ENCODE measurements at regions not wholly inside any gene's neighbourhood (a gene's known extent, or its start where the extent isn't known, plus 50 kb on each side); places are given as distances from the start of the nearest gene placed in this dataset.

DNA sequence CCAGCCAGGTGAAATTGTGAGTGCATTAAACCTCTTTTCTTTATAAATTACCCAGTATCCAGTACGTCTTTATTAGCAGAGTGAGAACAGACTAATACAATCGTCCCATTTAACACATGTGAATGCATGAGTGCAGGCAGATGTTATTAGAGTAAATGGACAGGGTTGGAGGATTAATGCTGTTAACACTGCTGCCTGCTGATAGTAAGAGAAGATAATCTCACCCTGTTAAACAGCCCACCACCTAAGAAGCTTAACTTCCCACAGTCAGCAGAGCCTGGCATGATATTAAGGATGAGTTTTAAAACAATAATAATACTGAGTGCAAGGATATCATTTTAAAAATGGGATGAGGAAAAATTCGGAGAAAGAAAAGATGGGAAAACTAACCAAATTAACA, 181.4 kb upstream of the LHX8 start:
- no peak overlapping the region for H3K9ac ChIP-seq (ENCODE audit: low read length)
- DNase-seq (no peak), ATAC-seq (ENCODE audit: low read depth) (no peak)
- no peak overlapping the region for H3K4me2 ChIP-seq (replicated peaks; ENCODE audit: low read depth, low read length, poor library complexity, severe bottlenecking)
- no peak overlapping the region for H3K4me3 ChIP-seq (ENCODE audit: control extremely low read depth in 1 of 5, extremely low read depth in 1 of 5, insufficient read depth in 1 of 5, low read depth in 2 of 5, low read length in 4 of 5)
- Mint-ChIP-seq H3K27ac (no peak overlapping the region), H3K4me3 (no peak overlapping the region), H3K9me3 (ENCODE audit: insufficient read depth) (no peaks in the 10 kb centered on the region), H3K4me1 (no peaks in the 10 kb centered on the region), H3K27me3 (no peaks in the 10 kb centered on the region)
- ChIA-PET POLR2A (no interaction called here), CTCF (no interaction called here)
- H3K79me2 ChIP-seq (ENCODE audit: control insufficient read depth, insufficient read depth, low read length): no peaks in the 10 kb centered on the region
- intact Hi-C loops (cut with micrococcal nuclease): no loop called here
- no CpG with 5 or more reads among the region's 3 CpGs for WGBS (ENCODE audit: insufficient coverage)
- H3K27me3 ChIP-seq (replicated peaks in 1 of 4; ENCODE audit: control extremely low read depth in 1 of 4, control insufficient read depth in 3 of 4, insufficient read depth in 4 of 4, low read length in 3 of 4): no peaks in the 10 kb centered on the region
- TF ChIP-seq, protein P1, sequence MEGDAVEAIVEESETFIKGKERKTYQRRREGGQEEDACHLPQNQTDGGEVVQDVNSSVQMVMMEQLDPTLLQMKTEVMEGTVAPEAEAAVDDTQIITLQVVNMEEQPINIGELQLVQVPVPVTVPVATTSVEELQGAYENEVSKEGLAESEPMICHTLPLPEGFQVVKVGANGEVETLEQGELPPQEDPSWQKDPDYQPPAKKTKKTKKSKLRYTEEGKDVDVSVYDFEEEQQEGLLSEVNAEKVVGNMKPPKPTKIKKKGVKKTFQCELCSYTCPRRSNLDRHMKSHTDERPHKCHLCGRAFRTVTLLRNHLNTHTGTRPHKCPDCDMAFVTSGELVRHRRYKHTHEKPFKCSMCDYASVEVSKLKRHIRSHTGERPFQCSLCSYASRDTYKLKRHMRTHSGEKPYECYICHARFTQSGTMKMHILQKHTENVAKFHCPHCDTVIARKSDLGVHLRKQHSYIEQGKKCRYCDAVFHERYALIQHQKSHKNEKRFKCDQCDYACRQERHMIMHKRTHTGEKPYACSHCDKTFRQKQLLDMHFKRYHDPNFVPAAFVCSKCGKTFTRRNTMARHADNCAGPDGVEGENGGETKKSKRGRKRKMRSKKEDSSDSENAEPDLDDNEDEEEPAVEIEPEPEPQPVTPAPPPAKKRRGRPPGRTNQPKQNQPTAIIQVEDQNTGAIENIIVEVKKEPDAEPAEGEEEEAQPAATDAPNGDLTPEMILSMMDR (IDR thresholded peaks at IDR 0.05): no peak
- no peak for TF ChIP-seq EZH2 (IDR thresholded peaks at IDR 0.05; ENCODE audit: borderline replicate concordance, insufficient read depth, low read depth, low read length, poor library complexity, severe bottlenecking)
- H3K4me1 ChIP-seq (ENCODE audit: control insufficient read depth in 2 of 2, insufficient read depth in 2 of 2, low read length in 2 of 2): no peaks in the 10 kb centered on the region
- H4K20me1 ChIP-seq (ENCODE audit: control insufficient read depth, insufficient read depth, low read length, poor library complexity, severe bottlenecking): no peaks in the 10 kb centered on the region
- no peaks in the 10 kb centered on the region for H3K36me3 ChIP-seq (replicated peaks in 1 of 2; ENCODE audit: control extremely low read depth in 1 of 2, control insufficient read depth in 1 of 2, extremely low read depth in 1 of 2, insufficient read depth in 2 of 2, low read length in 1 of 2)
- no peaks in the 10 kb centered on the region for H3K9me3 ChIP-seq (ENCODE audit: control extremely low read depth in 1 of 3, control insufficient read depth in 2 of 3, insufficient read depth in 1 of 3, low read length in 2 of 3)
- no peak overlapping the region for H3K27ac ChIP-seq (ENCODE audit: low read length in 2 of 2)
- H2AFZ ChIP-seq (ENCODE audit: insufficient read depth, low read depth, low read length, poor library complexity, severe bottlenecking): no peak overlapping the region

DNA sequence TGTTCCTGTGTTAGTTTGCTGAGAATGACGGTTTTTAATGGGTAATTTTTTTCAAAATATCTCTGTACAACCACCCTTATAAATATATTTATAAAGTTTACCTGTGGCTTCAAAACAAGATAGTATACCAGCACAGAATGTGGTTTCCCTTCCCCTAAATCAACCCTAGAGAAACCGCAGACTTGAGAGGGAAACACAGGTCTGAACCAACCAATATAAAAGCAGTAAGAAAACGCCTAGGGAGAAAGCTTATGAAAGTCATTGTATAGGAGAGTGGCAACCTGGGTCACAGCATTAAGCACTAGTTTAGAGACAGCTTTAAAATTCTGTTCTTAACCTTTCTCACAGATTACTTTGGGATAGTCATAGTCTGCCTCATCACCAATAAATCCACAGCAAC, 180.6 kb upstream of the LHX8 start:
- H3K27ac Mint-ChIP-seq: no peak overlapping the region
- Histone ChIP-seq H3K4me1 (ENCODE audit: control insufficient read depth in 2 of 2, insufficient read depth in 2 of 2, low read length in 2 of 2) (no peaks in the 10 kb centered on the region), H3K27ac (ENCODE audit: low read length in 2 of 2) (no peak overlapping the region), H4K20me1 (ENCODE audit: control insufficient read depth, insufficient read depth, low read length, poor library complexity, severe bottlenecking) (no peaks in the 10 kb centered on the region), H3K9me3 (ENCODE audit: control extremely low read depth in 1 of 3, control insufficient read depth in 2 of 3, insufficient read depth in 1 of 3, low read length in 2 of 3) (no peaks in the 10 kb centered on the region), H2AFZ (ENCODE audit: insufficient read depth, low read depth, low read length, poor library complexity, severe bottlenecking) (no peak overlapping the region), H3K9ac (ENCODE audit: low read length) (no peak overlapping the region), H3K4me2 (replicated peaks; ENCODE audit: low read depth, low read length, poor library complexity, severe bottlenecking) (no peak overlapping the region), H3K27me3 (replicated peaks in 1 of 4; ENCODE audit: control extremely low read depth in 1 of 4, control insufficient read depth in 3 of 4, insufficient read depth in 4 of 4, low read length in 3 of 4) (no peaks in the 10 kb centered on the region), H3K36me3 (replicated peaks in 1 of 2; ENCODE audit: control extremely low read depth in 1 of 2, control insufficient read depth in 1 of 2, extremely low read depth in 1 of 2, insufficient read depth in 2 of 2, low read length in 1 of 2) (no peaks in the 10 kb centered on the region), H3K79me2 (ENCODE audit: control insufficient read depth, insufficient read depth, low read length) (no peaks in the 10 kb centered on the region), H3K4me3 (ENCODE audit: control extremely low read depth in 1 of 5, extremely low read depth in 1 of 5, insufficient read depth in 1 of 5, low read depth in 2 of 5, low read length in 4 of 5) (no peak overlapping the region)
- intact Hi-C loops (cut with micrococcal nuclease): no loop called here
- ChIA-PET CTCF (no interaction called here), POLR2A (no interaction called here)
- H3K4me1 Mint-ChIP-seq: no peaks in the 10 kb centered on the region
- no peaks in the 10 kb centered on the region for H3K27me3 Mint-ChIP-seq
- DNase-seq: no peak
- H3K4me3 Mint-ChIP-seq: no peak overlapping the region
- ATAC-seq (ENCODE audit: low read depth): no peak
- TF ChIP-seq, protein P1 (IDR thresholded peaks at IDR 0.05): no peak
- no peak for TF ChIP-seq EZH2 (IDR thresholded peaks at IDR 0.05; ENCODE audit: borderline replicate concordance, insufficient read depth, low read depth, low read length, poor library complexity, severe bottlenecking)
- WGBS (ENCODE audit: insufficient coverage): no CpG with 5 or more reads among the region's 3 CpGs
- no peaks in the 10 kb centered on the region for H3K9me3 Mint-ChIP-seq (ENCODE audit: insufficient read depth)

All from B cell (primary cell).